ENCODE measurements at regions not wholly inside any gene's neighbourhood (a gene's known extent, or its start where the extent isn't known, plus 50 kb on each side); places are given as distances from the start of the nearest gene placed in this dataset.

DNA sequence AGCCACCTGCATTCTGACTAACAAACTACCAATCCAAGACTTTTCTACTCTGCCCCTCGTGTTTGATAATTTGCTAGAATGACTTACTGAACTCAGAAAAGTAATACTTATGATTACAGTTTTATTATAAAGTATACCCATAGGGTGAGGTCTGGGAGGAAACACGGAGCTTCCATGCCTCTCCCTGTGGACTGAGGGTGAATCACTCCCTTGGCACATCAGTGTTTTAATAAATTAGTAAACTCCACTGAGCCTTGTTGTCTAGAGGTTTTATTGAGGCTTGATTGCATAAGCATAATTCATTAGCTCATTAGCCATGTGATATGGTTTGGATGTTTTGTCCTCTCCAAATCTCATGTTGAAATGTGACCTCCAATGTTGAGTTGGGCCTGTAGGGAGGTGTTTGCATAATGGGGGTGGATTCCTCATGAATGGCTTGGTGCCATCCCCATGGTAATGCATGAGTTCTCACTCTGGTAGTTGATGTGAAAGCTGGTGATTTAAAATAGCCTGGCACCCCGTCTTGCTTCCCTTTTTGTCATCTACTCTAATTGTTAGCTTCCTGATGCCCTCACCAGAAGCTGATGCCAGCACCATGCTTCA lies 233.6 kb upstream of the TRPC7 start:
- TF ChIP-seq, protein P1, sequence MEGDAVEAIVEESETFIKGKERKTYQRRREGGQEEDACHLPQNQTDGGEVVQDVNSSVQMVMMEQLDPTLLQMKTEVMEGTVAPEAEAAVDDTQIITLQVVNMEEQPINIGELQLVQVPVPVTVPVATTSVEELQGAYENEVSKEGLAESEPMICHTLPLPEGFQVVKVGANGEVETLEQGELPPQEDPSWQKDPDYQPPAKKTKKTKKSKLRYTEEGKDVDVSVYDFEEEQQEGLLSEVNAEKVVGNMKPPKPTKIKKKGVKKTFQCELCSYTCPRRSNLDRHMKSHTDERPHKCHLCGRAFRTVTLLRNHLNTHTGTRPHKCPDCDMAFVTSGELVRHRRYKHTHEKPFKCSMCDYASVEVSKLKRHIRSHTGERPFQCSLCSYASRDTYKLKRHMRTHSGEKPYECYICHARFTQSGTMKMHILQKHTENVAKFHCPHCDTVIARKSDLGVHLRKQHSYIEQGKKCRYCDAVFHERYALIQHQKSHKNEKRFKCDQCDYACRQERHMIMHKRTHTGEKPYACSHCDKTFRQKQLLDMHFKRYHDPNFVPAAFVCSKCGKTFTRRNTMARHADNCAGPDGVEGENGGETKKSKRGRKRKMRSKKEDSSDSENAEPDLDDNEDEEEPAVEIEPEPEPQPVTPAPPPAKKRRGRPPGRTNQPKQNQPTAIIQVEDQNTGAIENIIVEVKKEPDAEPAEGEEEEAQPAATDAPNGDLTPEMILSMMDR (IDR thresholded peaks at IDR 0.05) = no peak
- TF ChIP-seq EZH2 (IDR thresholded peaks at IDR 0.05) = no peak
- no peak for TF ChIP-seq EZH2phosphoT487 (IDR thresholded peaks at IDR 0.05)

All from neural progenitor cell (in vitro differentiated cells).